Endothelial cell of umbilical vein (primary cell): ENCODE measurements at regions not wholly inside any gene's neighbourhood (a gene's known extent, or its start where the extent isn't known, plus 50 kb on each side); places are given as distances from the start of the nearest gene placed in this dataset.

Experiments used
- BruUV-seq: library from RNA; stranded (reverse); fragments of 400-500 nt; replicated peaks from 2 replicates; lab custom pipeline; 2021; lab: Mats Ljungman, UMichigan
- CTCF ChIA-PET: fragments of 300-600, 350-600 bp; sonication (Branson Sonifier 250); formaldehyde crosslinking; loops from one replicate; lab custom pipeline; 2021; ENCODE audit warnings: antibody characterized with exemption, inconsistent platforms; lab: Charles Lee
- POLR2A ChIA-PET: fragments of 300-600, 350-600 bp; sonication (Branson Sonifier 250); formaldehyde crosslinking; loops from one replicate; lab custom pipeline; 2021; ENCODE audit warnings: antibody characterized with exemption, inconsistent platforms; lab: Charles Lee
- DNase-seq: peaks from one replicate; pipeline ENCODE4 v3.0.0-alpha.2; 2011; ENCODE audit warnings: low read depth, low spot score
- FAIRE-seq: peaks from 2 replicates; lab custom pipeline; 2011; peaks lifted over from hg19 to GRCh38; lab: Jason Lieb, UNC
- H2AFZ ChIP-seq: 2 replicates; pipeline ENCODE4 v1.6.0; 2012; ENCODE audit warnings: low read depth, low read length, control low read depth, inconsistent platforms
- H3K27ac ChIP-seq: 2 replicates; pipeline ENCODE4 v1.5.1; 2011; ENCODE audit warnings: low read depth, mild to moderate bottlenecking, control low read depth, low read length, moderate library complexity; ENCODE audit not compliant: insufficient read depth
- H3K27me3 ChIP-seq, 2 experiments: 2 replicates each; pipeline versions ENCODE4 v1.6.0 to v1.6.1; 2011; ENCODE audit warnings: low read length in 2 of 2, mixed read lengths in 1 of 2; ENCODE audit not compliant: control insufficient read depth in 2 of 2, insufficient read depth in 2 of 2
- H3K36me3 ChIP-seq, 2 experiments: 2 replicates in 1 of 2; 3 replicates in 1 of 2; pipeline ENCODE4 v1.5.1; 2011; ENCODE audit warnings: low read length in 2 of 2, mild to moderate bottlenecking in 1 of 2, moderate library complexity in 1 of 2; ENCODE audit not compliant: control insufficient read depth in 2 of 2, insufficient read depth in 2 of 2; ENCODE audit errors: extremely low read depth in 1 of 2
- H3K4me1 ChIP-seq: 3 replicates; pipeline ENCODE4 v1.5.1; 2011; ENCODE audit warnings: mild to moderate bottlenecking, low read length; ENCODE audit not compliant: control insufficient read depth, insufficient read depth; ENCODE audit errors: extremely low read depth
- H3K4me2 ChIP-seq: 2 replicates; pipeline ENCODE4 v1.6.1; 2011; ENCODE audit warnings: low read length, control low read depth, mixed read lengths; ENCODE audit not compliant: insufficient read depth
- H3K4me3 ChIP-seq, 3 experiments: fragments of 200-600 bp in 1 of 3; sonication (generic), shearing (Covaris generic) in 1 of 3; replicated peaks in 1 of 3; 2 replicates each; pipeline ENCODE4 v1.5.1; 2011 to 2016; ENCODE audit warnings: control low read depth in 3 of 3, low read length in 3 of 3, mild to moderate bottlenecking in 2 of 3, inconsistent platforms in 1 of 3, low read depth in 1 of 3, moderate library complexity in 1 of 3; ENCODE audit not compliant: insufficient read depth in 1 of 3
- H3K79me2 ChIP-seq: 2 replicates; pipeline ENCODE4 v1.6.0; 2012; ENCODE audit warnings: low read length, inconsistent platforms; ENCODE audit not compliant: control insufficient read depth, insufficient read depth
- H3K9ac ChIP-seq: replicated peaks from 2 replicates; pipeline ENCODE3; 2011; ENCODE audit warnings: low read length, control low read depth; ENCODE audit not compliant: insufficient read depth; ENCODE audit errors: extremely low read depth
- H3K9me1 ChIP-seq: replicated peaks from 3 replicates; pipeline ENCODE4 v1.6.0; 2011; ENCODE audit warnings: mild to moderate bottlenecking, low read length; ENCODE audit not compliant: control insufficient read depth, insufficient read depth; ENCODE audit errors: extremely low read depth
- H3K9me3 ChIP-seq: replicated peaks from 2 replicates; pipeline ENCODE4 v1.5.1; 2012; ENCODE audit warnings: low read length, inconsistent platforms; ENCODE audit not compliant: control insufficient read depth, insufficient read depth
- H4K20me1 ChIP-seq: replicated peaks from 2 replicates; pipeline ENCODE3; 2011; ENCODE audit warnings: mild to moderate bottlenecking, low read length; ENCODE audit not compliant: control insufficient read depth, insufficient read depth; ENCODE audit errors: extremely low read depth
- FOS ChIP-seq: IDR thresholded peaks from 2 replicates; pipeline ENCODE4 v1.6.1; 2011; ENCODE audit warnings: mild to moderate bottlenecking, low read length, moderate library complexity, borderline replicate concordance; ENCODE audit not compliant: insufficient read depth
- GATA2 ChIP-seq: IDR thresholded peaks from 2 replicates; pipeline ENCODE4 v1.7.0; 2011; ENCODE audit warnings: low read depth, mild to moderate bottlenecking, moderate library complexity, mixed read lengths, low read length; ENCODE audit not compliant: insufficient read length, insufficient read depth
- JUN ChIP-seq: IDR thresholded peaks from 2 replicates; pipeline ENCODE4 v1.6.1; 2011; ENCODE audit warnings: borderline replicate concordance, low read depth; ENCODE audit not compliant: insufficient read length, insufficient read depth
- MYC ChIP-seq: IDR thresholded peaks from one replicate; pipeline ENCODE4 v1.6.1; 2011; ENCODE audit warnings: mild to moderate bottlenecking, low read depth, low read length
- POLR2A ChIP-seq: IDR thresholded peaks from 2 replicates; pipeline ENCODE4 v1.6.1; 2012; ENCODE audit warnings: low read depth, mild to moderate bottlenecking, control low read depth, low read length
- POLR2AphosphoS5 ChIP-seq: IDR thresholded peaks from 2 replicates; pipeline ENCODE4 v1.6.1; 2012; ENCODE audit warnings: low read depth, mild to moderate bottlenecking, control low read depth, low read length, moderate library complexity; ENCODE audit not compliant: insufficient read depth
- dilution Hi-C: fragments of 300-500 bp; cut with MboI; formaldehyde crosslinking; loops from one replicate; pipeline ENCODE4 v1.15.0; 2019; ENCODE audit warnings: low sequenced_read_pairs; ENCODE audit not compliant: extremely low pct_ligation_motif_present
- intact Hi-C: fragments of 100-400 bp; cut with micrococcal nuclease; formaldehyde crosslinking; loops from one replicate; pipeline ENCODE4 v1.10.0; 2022
- TF ChIP-seq, protein P1 (sequence below), 2 donors: IDR thresholded peaks; 1 replicate in 1 of 2; 2 replicates in 1 of 2; pipeline ENCODE4 v1.5.1; 2011; ENCODE audit warnings: low read length in 2 of 2, mild to moderate bottlenecking in 2 of 2, moderate library complexity in 2 of 2, control low read depth in 1 of 2, inconsistent platforms in 1 of 2, low read depth in 1 of 2; ENCODE audit not compliant: insufficient read depth in 1 of 2; ENCODE audit errors: extremely low read depth in 1 of 2

DNA sequence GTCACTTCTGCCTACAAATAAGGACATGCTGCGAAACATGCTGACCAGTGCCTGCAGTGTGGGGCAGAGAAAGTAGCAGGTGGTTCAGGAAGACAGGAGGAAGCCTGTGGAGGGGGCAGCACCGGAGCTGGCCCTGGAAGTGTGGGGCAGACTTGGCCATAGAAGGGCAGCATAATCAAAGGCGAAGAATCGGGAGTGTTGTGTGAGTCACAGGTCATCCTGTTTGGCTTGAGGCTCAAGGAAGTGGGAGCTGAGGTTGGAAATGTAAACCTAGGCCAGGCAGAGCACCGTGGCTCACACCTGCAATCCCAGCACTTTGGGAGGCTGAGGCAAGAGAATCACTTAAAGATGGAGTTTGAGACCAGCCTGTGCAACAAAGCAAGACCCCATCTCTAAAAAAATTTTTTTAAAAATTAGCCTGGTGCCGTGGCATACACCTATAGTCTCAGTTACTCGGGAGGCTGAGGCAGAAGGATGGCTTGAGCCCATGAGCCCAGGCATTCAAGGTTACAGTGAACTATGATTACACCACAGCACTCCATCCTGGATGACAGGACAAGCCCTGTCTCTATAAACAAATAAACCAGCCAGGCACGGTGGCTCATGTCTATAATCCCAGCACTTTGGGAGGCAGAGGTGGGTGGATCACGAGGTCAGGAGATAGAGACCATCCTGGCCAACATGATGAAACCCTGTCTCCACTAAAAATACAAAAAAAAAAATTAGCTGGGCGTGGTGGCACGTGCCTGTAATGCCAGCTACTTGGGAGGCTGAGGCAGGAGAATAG is 54.0 kb downstream of the FAM43A start:
- ChIA-PET CTCF (interaction anchor here (0.6 kb wide), 1 partner anchor 191 kb away, joined by 3 read pairs; no protein-coding TSS in a partner anchor), POLR2A (interaction anchor here (0.6 to 3.1 kb wide), 4 partner anchors 49 to 411 kb away, joined by 3 to 12 read pairs (median 3); no protein-coding TSS in a partner anchor)
- dilution Hi-C loops (no loop called here), intact Hi-C loops (loop anchor here (1.0 to 2.0 kb wide), 6 partner anchors 50 to 521 kb away; no protein-coding TSS in a partner anchor)
- H3K4me3 ChIP-seq: no peak overlapping the region
- no peaks in the 10 kb centered on the region for H3K79me2 ChIP-seq
- no peaks in the 10 kb centered on the region for H3K9me1 ChIP-seq
- H3K4me2 ChIP-seq: peak overlapping the region; percentile 39
- H3K9ac ChIP-seq: no peak overlapping the region
- BruUV-seq: no TSS peak
- no peaks in the 10 kb centered on the region for H3K27me3 ChIP-seq
- H4K20me1 ChIP-seq: no peaks in the 10 kb centered on the region
- H2AFZ ChIP-seq: no peak overlapping the region
- H3K27ac ChIP-seq: peak overlapping the region; percentile 76
- DNase-seq: peak; percentile 77
- no peaks in the 10 kb centered on the region for H3K9me3 ChIP-seq
- H3K4me1 ChIP-seq: peaks cover 44% of the 10 kb centered on the region
- peak; percentile 95 for FAIRE-seq
- peak; percentile 60 for TF ChIP-seq GATA2
- TF ChIP-seq JUN: peak; percentile 72
- no peak for TF ChIP-seq MYC
- TF ChIP-seq, protein P1, sequence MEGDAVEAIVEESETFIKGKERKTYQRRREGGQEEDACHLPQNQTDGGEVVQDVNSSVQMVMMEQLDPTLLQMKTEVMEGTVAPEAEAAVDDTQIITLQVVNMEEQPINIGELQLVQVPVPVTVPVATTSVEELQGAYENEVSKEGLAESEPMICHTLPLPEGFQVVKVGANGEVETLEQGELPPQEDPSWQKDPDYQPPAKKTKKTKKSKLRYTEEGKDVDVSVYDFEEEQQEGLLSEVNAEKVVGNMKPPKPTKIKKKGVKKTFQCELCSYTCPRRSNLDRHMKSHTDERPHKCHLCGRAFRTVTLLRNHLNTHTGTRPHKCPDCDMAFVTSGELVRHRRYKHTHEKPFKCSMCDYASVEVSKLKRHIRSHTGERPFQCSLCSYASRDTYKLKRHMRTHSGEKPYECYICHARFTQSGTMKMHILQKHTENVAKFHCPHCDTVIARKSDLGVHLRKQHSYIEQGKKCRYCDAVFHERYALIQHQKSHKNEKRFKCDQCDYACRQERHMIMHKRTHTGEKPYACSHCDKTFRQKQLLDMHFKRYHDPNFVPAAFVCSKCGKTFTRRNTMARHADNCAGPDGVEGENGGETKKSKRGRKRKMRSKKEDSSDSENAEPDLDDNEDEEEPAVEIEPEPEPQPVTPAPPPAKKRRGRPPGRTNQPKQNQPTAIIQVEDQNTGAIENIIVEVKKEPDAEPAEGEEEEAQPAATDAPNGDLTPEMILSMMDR (IDR thresholded peaks at IDR 0.05; ENCODE audit: extremely low read depth in 1 of 2, insufficient read depth in 1 of 2, low read depth in 1 of 2, low read length in 2 of 2): peak in 1 of 2 donors; percentile 4
- TF ChIP-seq POLR2AphosphoS5: peak; percentile 81
- peak; percentile 84 for TF ChIP-seq FOS
- TF ChIP-seq POLR2A: no peak
- no peaks in the 10 kb centered on the region for H3K36me3 ChIP-seq
